ENCODE measurements at regions not wholly inside any gene's neighbourhood (a gene's known extent, or its start where the extent isn't known, plus 50 kb on each side); places are given as distances from the start of the nearest gene placed in this dataset.

DNA sequence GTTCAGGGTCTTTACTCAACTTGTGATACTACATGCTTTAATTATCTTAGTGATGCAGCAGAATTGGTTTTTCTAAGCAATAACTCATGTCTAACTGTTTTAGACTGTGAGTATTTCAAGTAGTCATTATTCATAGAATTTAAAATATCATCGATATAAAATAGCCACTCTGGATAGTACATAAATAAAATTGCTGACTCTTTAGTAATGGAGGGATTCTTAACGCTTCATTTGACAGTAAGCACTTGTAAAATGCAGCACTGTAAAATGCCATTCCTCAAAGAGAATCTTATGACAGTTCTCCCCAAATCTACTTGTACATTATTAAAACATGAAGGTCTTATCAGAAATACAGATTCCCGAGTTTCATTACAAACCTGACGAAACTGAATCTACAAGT is 262.8 kb upstream of the LRFN5 start:
- no peak for ATAC-seq

DNA sequence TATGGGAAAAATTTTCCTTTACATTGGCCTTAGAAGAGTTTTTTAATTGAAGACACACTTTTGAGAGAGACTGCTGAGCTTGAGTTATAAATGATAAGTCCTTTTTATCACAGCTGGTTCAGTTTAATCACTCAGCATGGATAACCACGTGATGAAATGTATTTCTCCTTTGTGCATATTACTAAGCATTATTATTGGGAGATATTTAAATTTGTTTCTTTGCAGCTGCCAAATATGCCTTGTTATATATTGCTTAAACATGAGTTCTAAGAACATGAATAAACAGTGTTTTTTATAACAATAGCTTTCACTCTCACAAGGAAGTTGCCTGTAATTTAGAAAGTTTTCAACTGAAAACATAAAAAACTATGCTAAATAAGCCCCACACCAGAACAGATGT is 293.5 kb upstream of the LRFN5 start:
- intact Hi-C loops (cut with DNase I, micrococcal nuclease), result no loop called here
- no peak for TF ChIP-seq CTCF (IDR thresholded peaks at IDR 0.05)
- Histone ChIP-seq H3K9me3 (peaks cover 34% of the 10 kb centered on the region), H3K4me1 (ENCODE audit: low read depth) (no peaks in the 10 kb centered on the region), H3K36me3 (ENCODE audit: low read depth) (no peaks in the 10 kb centered on the region), H3K4me3 (no peak overlapping the region)
- no peak for ATAC-seq
- DNase-seq, result no peak

More for the DNA sequence above, 262.8 kb upstream of the LRFN5 start:
- intact Hi-C loops (cut with DNase I, micrococcal nuclease), result no loop called here
- Histone ChIP-seq H3K9me3 (peaks cover 15% of the 10 kb centered on the region), H3K4me1 (ENCODE audit: low read depth) (no peaks in the 10 kb centered on the region), H3K4me3 (no peak overlapping the region), H3K36me3 (ENCODE audit: low read depth) (no peaks in the 10 kb centered on the region)
- TF ChIP-seq CTCF (IDR thresholded peaks at IDR 0.05), result no peak
- no peak for DNase-seq

- DNase-seq (no peak), ATAC-seq (no peak)
- H3K4me1 ChIP-seq (ENCODE audit: low read depth), result no peaks in the 10 kb centered on the region
- intact Hi-C loops (cut with DNase I, micrococcal nuclease), result no loop called here
- H3K36me3 ChIP-seq (ENCODE audit: low read depth), result no peaks in the 10 kb centered on the region
- H3K9me3 ChIP-seq, result peaks cover 19% of the 10 kb centered on the region
- no peak overlapping the region for H3K4me3 ChIP-seq
- TF ChIP-seq CTCF (IDR thresholded peaks at IDR 0.05), result no peak
Measured at GRCh38 chr14:41303506-41303905, 303.2 kb upstream of the LRFN5 start.

GRCh38 chr14:41302776-41303175 is 303.9 kb upstream of the LRFN5 start:
- no peaks in the 10 kb centered on the region for H3K4me1 ChIP-seq (ENCODE audit: low read depth)
- TF ChIP-seq CTCF (IDR thresholded peaks at IDR 0.05), result no peak
- no peak for ATAC-seq
- intact Hi-C loops (cut with DNase I, micrococcal nuclease), result no loop called here
- no peaks in the 10 kb centered on the region for H3K36me3 ChIP-seq (ENCODE audit: low read depth)
- DNase-seq, result no peak
- peaks cover 18% of the 10 kb centered on the region for H3K9me3 ChIP-seq
- H3K4me3 ChIP-seq, result no peak overlapping the region

GRCh38 chr14:41299924-41300323 is 306.8 kb upstream of the LRFN5 start:
- H3K9me3 ChIP-seq, result peaks cover 11% of the 10 kb centered on the region
- no peak overlapping the region for H3K4me3 ChIP-seq
- ATAC-seq, result no peak
- H3K4me1 ChIP-seq (ENCODE audit: low read depth), result no peaks in the 10 kb centered on the region
- intact Hi-C loops (cut with DNase I, micrococcal nuclease), result no loop called here
- no peak for DNase-seq
- no peaks in the 10 kb centered on the region for H3K36me3 ChIP-seq (ENCODE audit: low read depth)
- no peak for TF ChIP-seq CTCF (IDR thresholded peaks at IDR 0.05)

DNA sequence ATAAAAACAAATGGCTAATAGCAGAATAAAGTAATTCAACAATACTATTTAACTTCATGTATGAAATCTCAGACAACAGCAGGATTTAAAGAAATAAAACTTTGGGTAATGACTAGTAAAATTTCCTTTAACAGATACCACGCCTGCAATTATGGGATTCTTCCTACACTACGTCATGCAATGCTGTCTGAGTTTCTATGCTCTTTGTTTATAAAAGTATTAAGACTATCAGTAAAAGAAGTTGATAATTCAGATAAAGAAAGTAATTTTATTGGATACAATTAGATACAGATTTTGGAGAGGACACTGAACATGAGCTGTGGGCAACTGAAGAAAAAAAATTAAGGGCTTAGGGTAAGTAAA is 308.4 kb upstream of the LRFN5 start:
- DNase-seq, result no peak
- TF ChIP-seq CTCF (IDR thresholded peaks at IDR 0.05), result no peak
- H3K9me3 ChIP-seq, result peaks cover 16% of the 10 kb centered on the region
- intact Hi-C loops (cut with DNase I, micrococcal nuclease), result no loop called here
- H3K36me3 ChIP-seq (ENCODE audit: low read depth), result no peaks in the 10 kb centered on the region
- no peaks in the 10 kb centered on the region for H3K4me1 ChIP-seq (ENCODE audit: low read depth)
- ATAC-seq, result no peak
- H3K4me3 ChIP-seq, result no peak overlapping the region
